ENCODE measurements at regions not wholly inside any gene's neighbourhood (a gene's known extent, or its start where the extent isn't known, plus 50 kb on each side); places are given as distances from the start of the nearest gene placed in this dataset.

DNA sequence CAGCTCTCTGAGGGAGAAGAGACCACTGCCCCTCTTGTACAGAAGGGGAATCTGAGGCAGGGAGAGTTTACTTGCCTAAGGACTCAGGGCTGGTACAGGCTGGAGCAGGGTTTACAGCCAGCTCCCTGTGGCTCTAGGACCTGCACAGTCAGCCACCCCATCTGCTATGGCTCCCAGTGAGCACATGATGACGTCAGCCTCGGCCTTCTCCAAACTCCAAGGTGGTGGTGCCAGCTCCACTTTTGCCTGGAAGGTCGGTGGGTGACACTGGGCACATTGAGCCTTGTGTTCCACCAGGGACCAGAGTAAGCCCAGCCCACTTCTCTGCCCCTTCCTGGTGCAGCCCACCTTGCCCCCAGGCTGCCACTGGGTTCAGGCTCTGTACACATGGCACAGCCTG is 202.2 kb downstream of the ENGASE start:
- DNase-seq (ENCODE audit: low spot score) (no peak), ATAC-seq (no peak)
- CTCF ChIA-PET: interaction anchor here (0.6 to 1.5 kb wide), 3 partner anchors 42 to 111 kb away, joined by 3 to 4 read pairs (median 3); no protein-coding TSS in a partner anchor
- Mint-ChIP-seq H3K27ac (no peak overlapping the region), H3K9me3 (no peaks in the 10 kb centered on the region), H3K36me3 (no peaks in the 10 kb centered on the region), H3K4me1 (peaks cover 10% of the 10 kb centered on the region), H3K4me3 (no peak overlapping the region), H3K27me3 (ENCODE audit: low read depth) (no peaks in the 10 kb centered on the region)
- TF ChIP-seq ZNF263 (CRISPR knock-in tag; IDR thresholded peaks at IDR 0.05; ENCODE audit: low read depth) (no peak), CREB1 (CRISPR knock-in tag; IDR thresholded peaks at IDR 0.05) (no peak), ZNF121 (CRISPR knock-in tag; IDR thresholded peaks at IDR 0.05) (no peak), CTCF (IDR thresholded peaks at IDR 0.05) (no peak), ETV6 (CRISPR knock-in tag; IDR thresholded peaks at IDR 0.05) (no peak), ESRRA (CRISPR knock-in tag; IDR thresholded peaks at IDR 0.05; ENCODE audit: borderline replicate concordance) (no peak), TCF7 (CRISPR knock-in tag; IDR thresholded peaks at IDR 0.05; ENCODE audit: low read depth) (no peak), NR2C2 (CRISPR knock-in tag; IDR thresholded peaks at IDR 0.05) (no peak), FOXP4 (CRISPR knock-in tag; IDR thresholded peaks at IDR 0.05) (no peak), MLX (CRISPR knock-in tag; IDR thresholded peaks at IDR 0.05) (no peak), ZNF671 (CRISPR knock-in tag; IDR thresholded peaks at IDR 0.05) (no peak)
- TF ChIP-seq, protein P1, sequence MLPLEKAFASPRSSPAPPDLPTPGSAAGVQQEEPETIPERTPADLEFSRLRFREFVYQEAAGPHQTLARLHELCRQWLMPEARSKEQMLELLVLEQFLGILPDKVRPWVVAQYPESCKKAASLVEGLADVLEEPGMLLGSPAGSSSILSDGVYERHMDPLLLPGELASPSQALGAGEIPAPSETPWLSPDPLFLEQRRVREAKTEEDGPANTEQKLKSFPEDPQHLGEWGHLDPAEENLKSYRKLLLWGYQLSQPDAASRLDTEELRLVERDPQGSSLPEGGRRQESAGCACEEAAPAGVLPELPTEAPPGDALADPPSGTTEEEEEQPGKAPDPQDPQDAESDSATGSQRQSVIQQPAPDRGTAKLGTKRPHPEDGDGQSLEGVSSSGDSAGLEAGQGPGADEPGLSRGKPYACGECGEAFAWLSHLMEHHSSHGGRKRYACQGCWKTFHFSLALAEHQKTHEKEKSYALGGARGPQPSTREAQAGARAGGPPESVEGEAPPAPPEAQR (CRISPR knock-in tag; IDR thresholded peaks at IDR 0.05): no peak
- TF ChIP-seq, protein P2, sequence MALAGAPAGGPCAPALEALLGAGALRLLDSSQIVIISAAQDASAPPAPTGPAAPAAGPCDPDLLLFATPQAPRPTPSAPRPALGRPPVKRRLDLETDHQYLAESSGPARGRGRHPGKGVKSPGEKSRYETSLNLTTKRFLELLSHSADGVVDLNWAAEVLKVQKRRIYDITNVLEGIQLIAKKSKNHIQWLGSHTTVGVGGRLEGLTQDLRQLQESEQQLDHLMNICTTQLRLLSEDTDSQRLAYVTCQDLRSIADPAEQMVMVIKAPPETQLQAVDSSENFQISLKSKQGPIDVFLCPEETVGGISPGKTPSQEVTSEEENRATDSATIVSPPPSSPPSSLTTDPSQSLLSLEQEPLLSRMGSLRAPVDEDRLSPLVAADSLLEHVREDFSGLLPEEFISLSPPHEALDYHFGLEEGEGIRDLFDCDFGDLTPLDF (CRISPR knock-in tag; IDR thresholded peaks at IDR 0.05): no peak
- POLR2A ChIA-PET: interaction anchor here (0.6 kb wide), 1 partner anchor 28 kb away, joined by 3 read pairs; no protein-coding TSS in a partner anchor

GRCh38 chr17:79273660-79274059 is 199.0 kb downstream of the ENGASE start:
- Mint-ChIP-seq H3K27me3 (ENCODE audit: low read depth) (no peaks in the 10 kb centered on the region), H3K4me1 (peaks cover 32% of the 10 kb centered on the region), H3K36me3 (no peaks in the 10 kb centered on the region), H3K4me3 (no peak overlapping the region), H3K27ac (no peak overlapping the region), H3K9me3 (no peaks in the 10 kb centered on the region)
- DNase-seq (ENCODE audit: low spot score) (no peak), ATAC-seq (no peak)
- TF ChIP-seq SP1 (CRISPR knock-in tag; conservative IDR thresholded peaks at IDR 0.05) (no peak), JAZF1 (CRISPR knock-in tag; IDR thresholded peaks at IDR 0.05) (no peak), FOXK1 (CRISPR knock-in tag; IDR thresholded peaks at IDR 0.05) (no peak), CBFB (CRISPR knock-in tag; IDR thresholded peaks at IDR 0.05; ENCODE audit: low read depth) (no peak), ZNF396 (CRISPR knock-in tag; IDR thresholded peaks at IDR 0.05; ENCODE audit: borderline replicate concordance) (no peak), ZBTB21 (CRISPR knock-in tag; IDR thresholded peaks at IDR 0.05; ENCODE audit: borderline replicate concordance) (no peak), ATF2 (CRISPR knock-in tag; IDR thresholded peaks at IDR 0.05; ENCODE audit: borderline replicate concordance, low read depth) (no peak)
- TF ChIP-seq, protein P3, sequence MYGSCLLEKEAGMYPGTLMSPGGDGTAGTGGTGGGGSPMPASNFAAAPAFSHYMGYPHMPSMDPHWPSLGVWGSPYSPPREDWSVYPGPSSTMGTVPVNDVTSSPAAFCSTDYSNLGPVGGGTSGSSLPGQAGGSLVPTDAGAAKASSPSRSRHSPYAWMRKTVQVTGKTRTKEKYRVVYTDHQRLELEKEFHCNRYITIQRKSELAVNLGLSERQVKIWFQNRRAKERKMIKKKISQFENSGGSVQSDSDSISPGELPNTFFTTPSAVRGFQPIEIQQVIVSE (CRISPR knock-in tag; IDR thresholded peaks at IDR 0.05; ENCODE audit: borderline replicate concordance): no peak
- TF ChIP-seq, protein P4, sequence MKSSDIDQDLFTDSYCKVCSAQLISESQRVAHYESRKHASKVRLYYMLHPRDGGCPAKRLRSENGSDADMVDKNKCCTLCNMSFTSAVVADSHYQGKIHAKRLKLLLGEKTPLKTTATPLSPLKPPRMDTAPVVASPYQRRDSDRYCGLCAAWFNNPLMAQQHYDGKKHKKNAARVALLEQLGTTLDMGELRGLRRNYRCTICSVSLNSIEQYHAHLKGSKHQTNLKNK (CRISPR knock-in tag; IDR thresholded peaks at IDR 0.05): no peak
- CTCF ChIA-PET: interaction anchor here (0.7 kb wide), 1 partner anchor 84 kb away, joined by 3 read pairs; no protein-coding TSS in a partner anchor
- POLR2A ChIA-PET: interaction anchor here (0.5 kb wide), 1 partner anchor 26 kb away, joined by 3 read pairs; no protein-coding TSS in a partner anchor

Data from WTC11 (cell line).